OCI-LY1 (cell line): ENCODE measurements at regions not wholly inside any gene's neighbourhood (a gene's known extent, or its start where the extent isn't known, plus 50 kb on each side); places are given as distances from the start of the nearest gene placed in this dataset.

ENCODE experiments used
- EZH2 ChIP-seq: fragments of 200-600 bp; sonication (generic), shearing (Covaris generic); IDR thresholded peaks from 2 replicates; pipeline ENCODE4 v1.8.0; 2017; ENCODE audit warnings: borderline replicate concordance, mixed run types, mild to moderate bottlenecking, antibody characterized with exemption, low read length, moderate library complexity, mixed read lengths
- TF ChIP-seq, protein P1 (sequence below): fragments of 200-600 bp; sonication (generic), shearing (Covaris generic); IDR thresholded peaks from 2 replicates; pipeline ENCODE4 v1.5.1; 2017; ENCODE audit warnings: mild to moderate bottlenecking, antibody characterized with exemption, low read length, moderate library complexity, mixed read lengths

DNA sequence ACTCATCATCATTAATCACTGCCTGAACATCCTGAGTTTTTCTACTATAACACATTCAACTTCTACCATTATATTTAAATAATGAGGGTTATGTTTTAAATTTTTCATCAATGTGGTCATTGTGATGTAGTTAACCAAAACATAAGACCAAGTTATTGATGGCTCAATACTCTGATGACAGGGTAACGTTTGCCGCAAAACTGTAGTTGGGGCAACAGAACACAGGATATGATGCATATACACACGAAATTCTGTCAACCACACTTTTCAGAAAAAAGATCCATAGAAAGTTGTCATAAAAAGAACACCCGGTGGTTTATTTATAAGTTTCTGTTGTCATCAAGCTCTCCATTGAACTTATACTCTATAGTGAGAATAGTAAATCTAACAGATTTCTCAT lies 121.7 kb upstream of the COL11A1 start:
- TF ChIP-seq, protein P1, sequence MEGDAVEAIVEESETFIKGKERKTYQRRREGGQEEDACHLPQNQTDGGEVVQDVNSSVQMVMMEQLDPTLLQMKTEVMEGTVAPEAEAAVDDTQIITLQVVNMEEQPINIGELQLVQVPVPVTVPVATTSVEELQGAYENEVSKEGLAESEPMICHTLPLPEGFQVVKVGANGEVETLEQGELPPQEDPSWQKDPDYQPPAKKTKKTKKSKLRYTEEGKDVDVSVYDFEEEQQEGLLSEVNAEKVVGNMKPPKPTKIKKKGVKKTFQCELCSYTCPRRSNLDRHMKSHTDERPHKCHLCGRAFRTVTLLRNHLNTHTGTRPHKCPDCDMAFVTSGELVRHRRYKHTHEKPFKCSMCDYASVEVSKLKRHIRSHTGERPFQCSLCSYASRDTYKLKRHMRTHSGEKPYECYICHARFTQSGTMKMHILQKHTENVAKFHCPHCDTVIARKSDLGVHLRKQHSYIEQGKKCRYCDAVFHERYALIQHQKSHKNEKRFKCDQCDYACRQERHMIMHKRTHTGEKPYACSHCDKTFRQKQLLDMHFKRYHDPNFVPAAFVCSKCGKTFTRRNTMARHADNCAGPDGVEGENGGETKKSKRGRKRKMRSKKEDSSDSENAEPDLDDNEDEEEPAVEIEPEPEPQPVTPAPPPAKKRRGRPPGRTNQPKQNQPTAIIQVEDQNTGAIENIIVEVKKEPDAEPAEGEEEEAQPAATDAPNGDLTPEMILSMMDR, result no peak
- TF ChIP-seq EZH2, result no peak
